ENCODE measurements at regions not wholly inside any gene's neighbourhood (a gene's known extent, or its start where the extent isn't known, plus 50 kb on each side); places are given as distances from the start of the nearest gene placed in this dataset.

DNA sequence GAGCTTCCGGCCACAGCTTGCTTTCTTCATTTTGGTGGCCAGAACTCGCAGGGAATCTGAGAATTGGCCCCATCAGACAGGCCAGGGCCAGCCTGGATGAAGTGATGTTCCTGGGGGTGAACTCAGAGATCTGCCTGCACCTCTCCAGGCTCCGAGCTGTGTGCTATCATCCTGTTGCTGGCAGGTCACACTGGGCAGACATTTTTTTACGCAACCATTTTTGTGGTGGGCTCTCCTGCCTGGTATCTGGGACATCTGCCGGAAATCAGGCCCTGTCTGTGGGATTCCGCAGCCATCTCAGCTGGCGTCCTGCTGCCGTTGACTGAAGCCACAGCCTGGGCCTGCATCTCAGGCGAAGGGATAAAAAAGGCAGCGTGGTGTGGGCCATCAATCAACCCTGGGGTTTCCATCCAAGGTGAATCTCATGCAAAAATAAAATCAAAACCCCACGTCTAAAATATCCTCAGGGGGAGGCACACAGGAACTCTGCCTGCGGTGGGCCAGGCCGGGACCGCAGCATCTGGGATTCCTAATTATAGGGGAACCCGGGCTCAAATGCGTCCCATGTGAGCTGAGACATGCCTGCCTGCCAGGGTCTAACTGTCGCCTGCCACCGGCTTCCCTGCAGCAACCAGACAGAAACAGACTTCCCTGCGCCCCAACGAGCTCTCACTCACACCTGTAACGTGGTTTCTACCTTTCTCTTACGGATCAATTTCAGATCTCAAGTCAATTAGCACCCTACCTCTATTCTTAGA lies 174.3 kb downstream of the SYK start:
- no peak overlapping the region for H3K4me3 ChIP-seq (ENCODE audit: control insufficient read depth, low read depth, low read length)
- no peak for TF ChIP-seq CTCF (IDR thresholded peaks at IDR 0.05; ENCODE audit: control insufficient read depth, insufficient read depth, low read depth, low read length, missing control alignments)
- no peak for DNase-seq (ENCODE audit: low read depth)

GRCh38 chr9:90979138-90979551 lies 177.5 kb downstream of the SYK start:
- H3K4me3 ChIP-seq (ENCODE audit: control insufficient read depth, low read depth, low read length), result no peak overlapping the region
- no peak for TF ChIP-seq CTCF (IDR thresholded peaks at IDR 0.05; ENCODE audit: control insufficient read depth, insufficient read depth, low read depth, low read length, missing control alignments)
- no peak for DNase-seq (ENCODE audit: low read depth)

- no peak for TF ChIP-seq CTCF (IDR thresholded peaks at IDR 0.05; ENCODE audit: control insufficient read depth, insufficient read depth, low read depth, low read length, missing control alignments)
- no peak for DNase-seq (ENCODE audit: low read depth)
- H3K4me3 ChIP-seq (ENCODE audit: control insufficient read depth, low read depth, low read length), result no peak overlapping the region
Observed at GRCh38 chr9:90979639-90980038, 178.0 kb downstream of the SYK start.

DNA sequence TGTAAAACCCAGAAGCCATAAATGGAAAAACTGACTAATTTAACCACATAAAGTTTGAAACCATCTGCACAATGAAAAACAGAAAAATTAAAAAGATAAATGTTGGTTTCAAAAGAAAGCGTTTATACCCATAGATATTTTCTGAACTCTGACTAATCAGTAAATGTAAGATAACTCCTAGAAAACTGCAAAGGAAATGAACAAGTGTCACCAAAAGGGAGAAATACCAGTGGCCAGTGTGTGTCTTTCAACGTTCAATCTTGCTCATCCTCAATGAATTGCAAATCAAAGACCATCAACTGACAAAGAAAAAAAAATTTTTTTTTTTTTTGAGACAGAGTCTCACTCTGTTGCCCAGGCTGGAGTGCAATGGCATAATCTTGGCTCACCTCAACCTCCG lies 180.1 kb downstream of the SYK start:
- TF ChIP-seq CTCF (IDR thresholded peaks at IDR 0.05; ENCODE audit: control insufficient read depth, insufficient read depth, low read depth, low read length, missing control alignments), result no peak
- H3K4me3 ChIP-seq (ENCODE audit: control insufficient read depth, low read depth, low read length), result no peak overlapping the region
- no peak for DNase-seq (ENCODE audit: low read depth)

DNA sequence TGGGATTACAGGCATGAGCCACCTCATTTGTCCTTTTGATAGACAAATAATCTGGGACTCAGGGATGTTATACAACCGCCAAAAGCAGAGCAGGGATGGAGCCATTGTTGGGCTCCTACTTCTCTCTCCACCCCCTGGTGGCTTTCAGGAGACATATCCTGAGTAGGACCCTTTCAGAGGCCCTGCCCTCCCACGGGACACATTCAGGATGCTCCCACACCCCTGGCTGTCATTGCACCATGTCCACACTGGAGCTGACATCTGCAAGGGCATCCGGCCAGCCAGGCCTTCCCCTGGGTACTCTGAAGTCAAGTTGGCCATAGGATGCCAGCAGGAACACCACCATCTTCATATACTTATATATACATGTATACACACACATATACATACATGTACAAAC lies 181.8 kb downstream of the SYK start:
- no peak for TF ChIP-seq CTCF (IDR thresholded peaks at IDR 0.05; ENCODE audit: control insufficient read depth, insufficient read depth, low read depth, low read length, missing control alignments)

DNA sequence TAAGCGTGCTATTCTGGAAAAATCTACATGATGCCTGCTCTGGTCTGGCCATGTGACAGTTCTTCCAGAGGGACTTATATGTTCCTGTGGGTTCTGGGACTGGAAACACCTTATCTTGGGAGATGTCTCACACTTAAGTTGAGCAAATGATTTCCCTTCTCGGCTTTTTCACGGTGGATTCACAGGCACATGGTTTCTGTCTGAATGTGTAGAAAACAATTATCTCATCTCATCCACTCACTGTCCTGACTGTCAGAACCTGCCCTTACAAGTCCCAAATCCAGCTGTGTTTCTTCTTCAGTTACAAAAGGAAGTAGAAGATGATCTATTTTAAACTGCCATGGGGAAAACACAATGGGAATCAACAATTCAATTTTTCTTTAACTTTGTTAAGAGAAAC lies 184.0 kb downstream of the SYK start:
- no peak for TF ChIP-seq CTCF (IDR thresholded peaks at IDR 0.05; ENCODE audit: control insufficient read depth, insufficient read depth, low read depth, low read length, missing control alignments)
- no peak for DNase-seq (ENCODE audit: low read depth)
- no peak overlapping the region for H3K4me3 ChIP-seq (ENCODE audit: control insufficient read depth, low read depth, low read length)

More for the DNA sequence above, 181.8 kb downstream of the SYK start:
- no peak overlapping the region for H3K4me3 ChIP-seq (ENCODE audit: control insufficient read depth, low read depth, low read length)
- DNase-seq (ENCODE audit: low read depth), result no peak
